ENCODE measurements at regions not wholly inside any gene's neighbourhood (a gene's known extent, or its start where the extent isn't known, plus 50 kb on each side); places are given as distances from the start of the nearest gene placed in this dataset.

DNA sequence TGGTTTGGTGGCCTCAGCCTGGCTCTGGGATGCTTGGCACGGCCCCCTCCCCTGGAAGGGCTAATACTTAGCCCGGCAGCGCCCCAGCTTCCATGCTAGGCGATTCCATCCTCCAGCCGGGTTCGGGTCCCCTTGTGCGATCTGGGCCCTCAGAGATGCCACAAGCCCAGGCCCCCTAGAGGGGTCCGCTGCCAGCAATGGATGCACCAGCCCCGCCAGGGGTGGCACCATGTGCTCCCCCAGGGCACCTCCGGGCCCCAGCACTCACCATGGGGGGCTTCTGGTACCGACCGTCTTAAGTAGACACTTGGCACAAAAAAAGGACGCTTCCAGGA, 125.7 kb upstream of the KCTD7 start:
- TF ChIP-seq, protein P1, sequence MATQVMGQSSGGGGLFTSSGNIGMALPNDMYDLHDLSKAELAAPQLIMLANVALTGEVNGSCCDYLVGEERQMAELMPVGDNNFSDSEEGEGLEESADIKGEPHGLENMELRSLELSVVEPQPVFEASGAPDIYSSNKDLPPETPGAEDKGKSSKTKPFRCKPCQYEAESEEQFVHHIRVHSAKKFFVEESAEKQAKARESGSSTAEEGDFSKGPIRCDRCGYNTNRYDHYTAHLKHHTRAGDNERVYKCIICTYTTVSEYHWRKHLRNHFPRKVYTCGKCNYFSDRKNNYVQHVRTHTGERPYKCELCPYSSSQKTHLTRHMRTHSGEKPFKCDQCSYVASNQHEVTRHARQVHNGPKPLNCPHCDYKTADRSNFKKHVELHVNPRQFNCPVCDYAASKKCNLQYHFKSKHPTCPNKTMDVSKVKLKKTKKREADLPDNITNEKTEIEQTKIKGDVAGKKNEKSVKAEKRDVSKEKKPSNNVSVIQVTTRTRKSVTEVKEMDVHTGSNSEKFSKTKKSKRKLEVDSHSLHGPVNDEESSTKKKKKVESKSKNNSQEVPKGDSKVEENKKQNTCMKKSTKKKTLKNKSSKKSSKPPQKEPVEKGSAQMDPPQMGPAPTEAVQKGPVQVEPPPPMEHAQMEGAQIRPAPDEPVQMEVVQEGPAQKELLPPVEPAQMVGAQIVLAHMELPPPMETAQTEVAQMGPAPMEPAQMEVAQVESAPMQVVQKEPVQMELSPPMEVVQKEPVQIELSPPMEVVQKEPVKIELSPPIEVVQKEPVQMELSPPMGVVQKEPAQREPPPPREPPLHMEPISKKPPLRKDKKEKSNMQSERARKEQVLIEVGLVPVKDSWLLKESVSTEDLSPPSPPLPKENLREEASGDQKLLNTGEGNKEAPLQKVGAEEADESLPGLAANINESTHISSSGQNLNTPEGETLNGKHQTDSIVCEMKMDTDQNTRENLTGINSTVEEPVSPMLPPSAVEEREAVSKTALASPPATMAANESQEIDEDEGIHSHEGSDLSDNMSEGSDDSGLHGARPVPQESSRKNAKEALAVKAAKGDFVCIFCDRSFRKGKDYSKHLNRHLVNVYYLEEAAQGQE (IDR thresholded peaks at IDR 0.05; ENCODE audit: insufficient read depth in 1 of 2, low read depth in 2 of 2, low read length in 2 of 2), result no peak

DNA sequence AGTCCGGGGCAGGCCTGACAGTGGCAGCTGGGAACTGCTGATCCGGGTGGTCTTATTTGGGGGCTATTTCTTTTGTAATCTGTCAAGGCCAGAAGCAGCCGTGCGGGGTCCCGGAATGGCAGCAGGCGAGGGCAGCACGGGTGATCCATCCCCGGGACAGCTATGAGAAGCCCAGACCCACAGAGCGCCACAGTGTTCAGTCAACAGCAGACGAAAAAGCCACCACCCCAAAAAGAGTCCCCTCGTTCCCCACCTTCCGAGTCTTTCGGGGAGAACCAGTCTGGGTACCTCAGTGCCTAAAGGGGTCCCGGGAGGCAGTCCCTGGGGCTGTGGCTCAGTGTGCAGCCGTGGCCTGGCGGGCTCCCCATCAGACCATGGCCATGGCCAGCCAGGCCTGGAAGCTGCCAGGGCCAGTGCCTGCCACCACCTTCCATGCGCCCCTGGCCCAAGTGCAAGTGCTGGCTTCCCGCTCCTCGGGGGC, 125.1 kb upstream of the KCTD7 start:
- TF ChIP-seq FOXP2 (optimal IDR thresholded peaks at IDR 0.05; ENCODE audit: borderline replicate concordance, extremely low read depth, extremely low read length, insufficient read depth), result no peak
- no peak for TF ChIP-seq SIN3A (IDR thresholded peaks at IDR 0.05; ENCODE audit: borderline replicate concordance, insufficient read depth, low read length)
- TF ChIP-seq TAF1 (IDR thresholded peaks at IDR 0.05; ENCODE audit: borderline replicate concordance, insufficient read depth, low read length), result no peak
- TF ChIP-seq, protein P1 (IDR thresholded peaks at IDR 0.05; ENCODE audit: insufficient read depth in 1 of 2, low read depth in 2 of 2, low read length in 2 of 2), result no peak
- no peak for TF ChIP-seq POLR2AphosphoS5 (IDR thresholded peaks at IDR 0.05; ENCODE audit: low read depth, low read length)

DNA sequence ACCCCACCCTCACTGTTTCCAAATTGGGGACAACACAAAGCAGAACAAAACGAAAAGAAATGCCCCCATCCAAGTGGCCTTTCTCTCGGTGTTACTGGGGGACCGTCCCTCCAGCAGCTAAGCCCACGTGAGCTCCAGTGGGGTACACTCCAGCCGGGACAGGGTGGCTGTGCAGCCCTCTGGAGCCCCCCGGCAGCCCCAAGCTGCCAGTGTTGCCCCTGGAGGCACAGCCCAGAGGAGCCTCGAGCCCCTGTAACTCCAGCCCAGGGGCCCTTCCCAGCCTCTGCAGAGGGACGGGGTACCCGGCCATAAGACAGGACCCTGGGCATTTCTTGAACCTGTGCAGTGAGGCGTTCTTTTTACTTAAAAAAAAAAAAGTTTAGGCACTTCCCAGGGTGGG, 124.5 kb upstream of the KCTD7 start:
- TF ChIP-seq POLR2AphosphoS5 (IDR thresholded peaks at IDR 0.05; ENCODE audit: low read depth, low read length), result no peak

DNA sequence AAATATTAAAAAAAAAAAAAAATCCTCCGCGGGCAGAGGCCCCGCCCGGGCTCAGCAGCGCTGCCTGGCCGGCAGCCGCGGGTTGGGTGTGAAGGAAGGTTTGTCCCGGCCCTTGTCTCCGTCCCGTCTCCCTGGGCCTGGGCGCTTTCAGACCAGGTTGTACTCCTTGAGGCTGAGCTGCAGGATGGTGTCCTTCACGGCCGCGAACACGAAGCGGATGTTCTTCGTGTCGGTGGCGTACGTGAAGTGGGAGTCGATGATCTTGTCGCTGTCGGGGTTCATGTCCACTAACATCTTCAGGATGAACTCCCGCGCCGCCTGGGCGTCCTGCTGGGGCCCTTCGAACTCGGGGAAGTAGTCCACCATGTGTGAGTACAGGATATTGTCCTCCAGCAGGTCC, 123.7 kb upstream of the KCTD7 start:
- TF ChIP-seq FOXP2 (optimal IDR thresholded peaks at IDR 0.05; ENCODE audit: borderline replicate concordance, extremely low read depth, extremely low read length, insufficient read depth) (no peak), SIN3A (IDR thresholded peaks at IDR 0.05; ENCODE audit: borderline replicate concordance, insufficient read depth, low read length) (no peak), TAF1 (IDR thresholded peaks at IDR 0.05; ENCODE audit: borderline replicate concordance, insufficient read depth, low read length) (no peak), POLR2AphosphoS5 (IDR thresholded peaks at IDR 0.05; ENCODE audit: low read depth, low read length) (no peak)
- TF ChIP-seq, protein P1 (IDR thresholded peaks at IDR 0.05; ENCODE audit: insufficient read depth in 1 of 2, low read depth in 2 of 2, low read length in 2 of 2), result no peak

DNA sequence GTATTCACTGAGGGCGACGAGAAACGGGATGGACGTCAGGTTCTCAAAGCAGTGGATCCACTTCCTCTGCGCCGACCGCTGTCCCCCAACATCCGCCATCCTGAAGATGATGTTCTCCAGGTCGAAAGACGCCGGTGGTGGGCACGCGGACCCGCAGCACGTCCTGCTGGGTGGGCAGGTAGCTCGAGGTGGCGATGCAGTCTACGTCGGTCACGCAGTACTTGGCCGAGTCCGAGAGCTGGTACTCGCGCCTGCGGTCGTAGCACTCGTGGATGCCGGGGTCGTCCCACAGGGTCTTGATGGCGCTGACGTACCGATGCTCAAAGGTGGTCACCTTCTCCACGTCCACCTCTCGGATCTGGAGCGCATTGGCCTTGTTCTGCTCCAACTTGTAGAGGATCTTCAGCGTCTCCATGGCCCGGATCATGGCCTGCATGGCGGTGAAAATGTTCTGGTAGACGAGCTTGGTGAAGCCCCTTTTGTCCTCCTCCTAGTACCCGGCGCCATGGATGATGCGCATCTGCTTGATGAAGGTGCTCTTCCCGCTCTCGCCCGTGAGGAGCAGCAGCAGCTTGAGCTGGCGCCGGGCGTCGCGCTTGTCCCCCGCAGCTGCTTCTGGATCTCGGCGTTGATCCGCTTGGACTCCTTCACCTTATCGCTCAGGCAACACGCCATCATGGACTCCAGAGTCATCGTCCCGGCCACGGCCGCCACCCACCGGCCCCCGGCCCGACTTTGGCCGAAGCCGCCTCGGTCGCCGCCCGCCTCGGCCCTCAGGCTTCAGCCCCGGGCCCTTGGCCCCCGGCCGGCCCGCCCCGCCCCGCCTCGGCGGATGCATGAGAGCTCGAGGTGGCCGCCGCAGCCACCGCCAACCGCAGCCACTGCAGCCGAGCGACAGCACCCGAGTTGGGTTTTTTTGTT, 122.9 kb upstream of the KCTD7 start:
- TF ChIP-seq POLR2AphosphoS5 (IDR thresholded peaks at IDR 0.05; ENCODE audit: low read depth, low read length), result no peak
- no peak for TF ChIP-seq FOXP2 (optimal IDR thresholded peaks at IDR 0.05; ENCODE audit: borderline replicate concordance, extremely low read depth, extremely low read length, insufficient read depth)
- TF ChIP-seq TAF1 (IDR thresholded peaks at IDR 0.05; ENCODE audit: borderline replicate concordance, insufficient read depth, low read length), result no peak
- TF ChIP-seq, protein P1 (IDR thresholded peaks at IDR 0.05; ENCODE audit: insufficient read depth in 1 of 2, low read depth in 2 of 2, low read length in 2 of 2), result no peak
- TF ChIP-seq SIN3A (IDR thresholded peaks at IDR 0.05; ENCODE audit: borderline replicate concordance, insufficient read depth, low read length), result no peak
